Colonic mucosa (tissue), 4 donors: ENCODE measurements at regions not wholly inside any gene's neighbourhood (a gene's known extent, or its start where the extent isn't known, plus 50 kb on each side); places are given as distances from the start of the nearest gene placed in this dataset.

Experiments used
- DNase-seq: peaks from one replicate; pipeline ENCODE4 v3.0.0-alpha.2; 2020
- H3K27ac ChIP-seq: fragments of 200-600 bp; one replicate; pipeline ENCODE4 v1.8.0; 2021
- H3K27me3 ChIP-seq: fragments of 200-600 bp; one replicate; pipeline ENCODE4 v1.8.0; 2021
- H3K36me3 ChIP-seq: fragments of 200-600 bp; one replicate; pipeline ENCODE4 v1.8.0; 2021
- H3K4me1 ChIP-seq: fragments of 200-600 bp; one replicate; pipeline ENCODE4 v1.8.0; 2021; ENCODE audit warnings: mild to moderate bottlenecking
- H3K4me3 ChIP-seq: fragments of 200-600 bp; one replicate; pipeline ENCODE4 v1.8.0; 2021
- H3K9ac ChIP-seq, 2 donors: one replicate each; pipeline ENCODE4 v1.7.0; 2013; ENCODE audit warnings: control low read depth in 2 of 2, low read depth in 2 of 2, low read length in 2 of 2
- H3K9me3 ChIP-seq: fragments of 200-600 bp; one replicate; pipeline ENCODE4 v1.8.0; 2021
- CTCF ChIP-seq: fragments of 200-600 bp; IDR thresholded peaks from one replicate; pipeline ENCODE4 v1.8.0; 2022; ENCODE audit warnings: antibody characterized with exemption, mild to moderate bottlenecking
- intact Hi-C: fragments of 100-400 bp; cut with DNase I; formaldehyde crosslinking; loops from one replicate; pipeline ENCODE4 v1.14.1; 2022
- donor health status: healthy.
- donor health status: DM: no; HTN: no; CAD: no.
- donor health status: DM: no; HTN: no; CAD: no.

DNA sequence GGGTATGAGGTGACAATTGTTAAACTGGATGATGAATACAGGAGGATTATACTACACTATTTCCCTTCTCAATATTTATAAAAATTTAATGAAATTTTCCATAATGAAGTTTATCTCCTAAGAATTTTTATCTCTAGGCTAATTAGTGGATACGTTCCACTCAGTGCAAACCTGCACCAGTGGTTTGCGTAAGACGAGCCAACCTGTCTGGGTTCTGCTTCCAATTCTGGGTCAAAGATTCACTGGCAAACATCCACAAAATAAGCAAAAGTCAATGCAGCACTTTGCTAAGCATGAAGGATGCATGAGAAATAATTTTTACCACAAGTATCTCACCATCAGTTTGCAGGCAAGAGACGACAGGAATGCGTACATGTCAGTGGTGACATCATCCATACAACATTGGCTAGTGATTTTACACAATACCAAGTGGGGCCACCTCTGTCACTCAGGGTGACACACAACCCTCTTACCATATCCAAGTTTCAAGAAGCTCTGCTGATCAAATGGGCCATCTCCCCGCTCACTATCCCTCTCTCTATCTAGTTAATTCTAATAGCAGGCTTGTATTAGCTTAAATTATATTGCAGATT, 51.7 kb downstream of the FAM50B start:
- intact Hi-C loops = no loop called here
- H3K27ac ChIP-seq = no peak overlapping the region
- H3K4me3 ChIP-seq = no peak overlapping the region
- H3K27me3 ChIP-seq = no peaks in the 10 kb centered on the region
- no peaks in the 10 kb centered on the region for H3K9me3 ChIP-seq
- no peak for TF ChIP-seq CTCF
- no peak for DNase-seq
- H3K4me1 ChIP-seq = no peaks in the 10 kb centered on the region
- no peaks in the 10 kb centered on the region for H3K36me3 ChIP-seq
- no peak overlapping the region for H3K9ac ChIP-seq

DNA sequence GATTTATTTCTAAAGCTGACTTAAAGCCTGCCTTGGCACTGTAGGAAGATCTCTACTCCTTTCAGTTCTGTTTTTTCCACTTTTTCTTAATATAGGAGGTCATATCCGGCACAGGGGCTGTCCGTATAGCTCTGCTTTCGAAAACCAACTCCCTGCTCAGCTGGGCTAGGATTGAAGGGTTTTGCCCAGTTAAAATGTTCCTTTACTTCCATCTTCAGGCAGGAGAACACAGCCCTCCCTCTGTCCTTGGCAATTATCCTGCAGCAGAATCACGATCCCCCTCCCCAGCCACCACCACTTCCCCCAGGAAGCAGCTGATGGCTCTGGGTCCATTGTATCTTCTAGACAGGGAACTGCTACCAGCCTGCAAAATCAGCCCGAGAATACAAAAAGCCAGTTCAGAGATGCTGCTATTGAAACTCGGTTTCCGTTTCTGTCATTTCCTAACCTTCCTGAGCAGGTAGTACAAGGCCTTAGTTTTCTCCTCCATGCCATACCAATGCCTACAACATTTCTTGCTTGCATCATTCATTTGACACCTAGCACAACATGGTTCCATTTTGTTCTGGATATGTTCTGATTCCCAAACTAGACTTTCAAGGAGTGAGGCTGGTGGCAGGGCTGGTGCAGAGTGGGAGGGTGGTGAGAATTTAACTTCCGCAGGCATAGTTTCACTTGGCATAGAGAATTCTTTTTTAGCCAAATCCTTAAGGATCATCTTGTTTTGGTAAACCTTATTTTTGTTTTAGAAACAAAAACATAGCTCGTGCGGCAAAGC, 53.9 kb downstream of the FAM50B start:
- Histone ChIP-seq H3K9ac (no peak overlapping the region), H3K27ac (no peak overlapping the region), H3K36me3 (no peaks in the 10 kb centered on the region), H3K4me1 (no peaks in the 10 kb centered on the region), H3K9me3 (no peaks in the 10 kb centered on the region), H3K27me3 (no peaks in the 10 kb centered on the region), H3K4me3 (no peak overlapping the region)
- no peak for TF ChIP-seq CTCF
- DNase-seq = no peak
- intact Hi-C loops = no loop called here

DNA sequence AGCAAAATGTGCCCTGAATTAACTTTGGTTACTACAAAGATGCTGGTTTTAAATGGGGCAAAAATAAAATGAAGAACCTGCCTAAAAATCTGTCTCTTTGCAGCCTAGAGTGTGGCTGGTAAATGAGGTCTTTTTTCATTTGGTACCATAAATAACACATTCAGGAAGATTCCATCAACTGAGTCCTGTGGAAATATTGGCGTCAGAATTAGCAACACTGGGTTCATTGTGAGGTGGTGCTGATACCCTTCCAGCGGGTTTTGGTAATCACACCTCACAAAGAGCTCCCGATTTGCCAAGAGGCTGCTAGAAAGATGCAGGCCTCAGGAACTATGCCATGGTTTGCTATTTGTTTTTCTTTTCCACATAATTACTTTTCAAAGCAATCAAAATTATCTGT, 55.3 kb downstream of the FAM50B start:
- no peaks in the 10 kb centered on the region for H3K27me3 ChIP-seq
- H3K4me3 ChIP-seq = no peak overlapping the region
- intact Hi-C loops = no loop called here
- H3K27ac ChIP-seq = no peak overlapping the region
- no peaks in the 10 kb centered on the region for H3K9me3 ChIP-seq
- no peaks in the 10 kb centered on the region for H3K4me1 ChIP-seq
- no peaks in the 10 kb centered on the region for H3K36me3 ChIP-seq
- TF ChIP-seq CTCF = no peak
- DNase-seq = no peak
- no peak overlapping the region for H3K9ac ChIP-seq

GRCh38 chr6:3905945-3906845, 57.0 kb downstream of the FAM50B start:
- intact Hi-C loops = no loop called here
- H3K27ac ChIP-seq = no peak overlapping the region
- no peaks in the 10 kb centered on the region for H3K27me3 ChIP-seq
- TF ChIP-seq CTCF = no peak
- no peaks in the 10 kb centered on the region for H3K36me3 ChIP-seq
- H3K4me3 ChIP-seq = no peak overlapping the region
- no peak overlapping the region for H3K9ac ChIP-seq
- H3K4me1 ChIP-seq = no peaks in the 10 kb centered on the region
- H3K9me3 ChIP-seq = no peaks in the 10 kb centered on the region
- DNase-seq = no peak

DNA sequence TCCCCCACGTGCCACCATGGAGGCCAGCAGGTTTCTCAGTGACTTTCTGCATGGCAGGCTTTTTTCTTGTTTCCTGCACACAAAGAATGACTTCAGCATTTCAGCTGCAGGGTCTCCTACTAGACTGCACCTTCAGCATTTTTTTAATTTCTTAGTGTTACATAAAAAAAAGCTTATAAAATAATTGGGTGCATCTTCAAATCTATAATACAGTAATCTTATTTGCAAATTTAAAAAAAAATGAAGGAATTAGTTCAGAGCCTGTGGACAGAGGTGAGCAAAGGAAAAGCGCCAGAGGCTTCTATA, 57.6 kb downstream of the FAM50B start:
- no peak for TF ChIP-seq CTCF
- Histone ChIP-seq H3K9ac (no peak overlapping the region), H3K27me3 (no peaks in the 10 kb centered on the region), H3K36me3 (no peaks in the 10 kb centered on the region), H3K4me1 (no peaks in the 10 kb centered on the region), H3K27ac (no peak overlapping the region), H3K9me3 (no peaks in the 10 kb centered on the region), H3K4me3 (no peak overlapping the region)
- intact Hi-C loops = no loop called here
- no peak for DNase-seq
